ENCODE measurements at regions not wholly inside any gene's neighbourhood (a gene's known extent, or its start where the extent isn't known, plus 50 kb on each side); places are given as distances from the start of the nearest gene placed in this dataset.

GRCh38 chr2:107174171-107174570 is 288.2 kb upstream of the ST6GAL2 start:
- intact Hi-C loops (cut with micrococcal nuclease) (no loop called here), in situ Hi-C loops (cut with MboI) (no loop called here)
- no peaks in the 10 kb centered on the region for H3K9me3 ChIP-seq (replicated peaks; ENCODE audit: control insufficient read depth, insufficient read depth, low read depth, low read length)
- FAIRE-seq = no peak
- H3K27ac ChIP-seq (ENCODE audit: extremely low read depth, low read depth, low read length) = no peak overlapping the region
- ChIA-PET CTCF (ENCODE audit: low intra/inter-chr PET ratio) (no interaction called here), POLR2A (interaction anchor here (0.7 kb wide), 1 partner anchor 397 kb away, joined by 4 read pairs; no protein-coding TSS in a partner anchor)
- WGBS (ENCODE audit: insufficient coverage, low coverage, missing lambda C conversion rate) = 0% methylated on average over 9 of the region's 9 CpGs
- no peak overlapping the region for H3K9ac ChIP-seq (ENCODE audit: insufficient read depth in 1 of 2, low read depth in 2 of 2, low read length in 2 of 2)
- no peak overlapping the region for H3K4me2 ChIP-seq (ENCODE audit: insufficient read depth, low read length)
- no peak overlapping the region for H2AFZ ChIP-seq (ENCODE audit: low read depth, low read length)
- H3K9me1 ChIP-seq (ENCODE audit: control insufficient read depth, insufficient read depth, low read length) = no peaks in the 10 kb centered on the region
- no peak for ATAC-seq
- no TSS peak for BruUV-seq (replicated peaks)
- no peaks in the 10 kb centered on the region for H4K20me1 ChIP-seq (replicated peaks; ENCODE audit: control insufficient read depth, insufficient read depth, low read length)
- H3K79me2 ChIP-seq (ENCODE audit: control insufficient read depth, insufficient read depth, low read length) = no peaks in the 10 kb centered on the region
- no peaks in the 10 kb centered on the region for H3K4me1 ChIP-seq (replicated peaks in 1 of 2; ENCODE audit: control insufficient read depth in 2 of 2, insufficient read depth in 2 of 2, low read length in 2 of 2)
- H3K27me3 ChIP-seq (ENCODE audit: control insufficient read depth in 2 of 2, insufficient read depth in 2 of 2, low read length in 2 of 2) = no peaks in the 10 kb centered on the region
- no peaks in the 10 kb centered on the region for H3K36me3 ChIP-seq (ENCODE audit: control insufficient read depth, insufficient read depth, low read length)
- no peak overlapping the region for H3K4me3 ChIP-seq
- no peak for DNase-seq (ENCODE audit: extremely low read depth in 1 of 4, low spot score in 3 of 4)
- TF ChIP-seq TSC22D4 (tag; IDR thresholded peaks at IDR 0.05) (no peak), POLR2AphosphoS5 (IDR thresholded peaks at IDR 0.05; ENCODE audit: control insufficient read depth, insufficient read depth, low read depth, low read length) (no peak), ILF3 (IDR thresholded peaks at IDR 0.05; ENCODE audit: borderline replicate concordance) (no peak), CUX1 (CRISPR knock-in tag; IDR thresholded peaks at IDR 0.05) (no peak), NCOA6 (IDR thresholded peaks at IDR 0.05) (no peak), ZNF239 (CRISPR knock-in tag; IDR thresholded peaks at IDR 0.05) (no peak), ARID4B (CRISPR knock-in tag; IDR thresholded peaks at IDR 0.05) (no peak), SMAD2 (IDR thresholded peaks at IDR 0.05; ENCODE audit: low read depth, low read length) (no peak), ZNF695 (CRISPR knock-in tag; IDR thresholded peaks at IDR 0.05) (no peak), ELF4 (CRISPR knock-in tag; IDR thresholded peaks at IDR 0.05) (no peak), BRCA1 (IDR thresholded peaks at IDR 0.05) (no peak), BRCA1 (CRISPR knock-in tag; IDR thresholded peaks at IDR 0.05) (no peak), RBM34 (IDR thresholded peaks at IDR 0.05; ENCODE audit: borderline replicate concordance, insufficient read depth, low read length) (no peak), CREBBP (IDR thresholded peaks at IDR 0.05; ENCODE audit: low read depth, low read length) (no peak)

All from K562 (cell line).